GM19324 (cell line): ENCODE measurements at regions not wholly inside any gene's neighbourhood (a gene's known extent, or its start where the extent isn't known, plus 50 kb on each side); places are given as distances from the start of the nearest gene placed in this dataset.
"Not testable (repeated sequence)": the region's sequence is repeated elsewhere in the genome, so short reads cannot be mapped to it uniquely, and the experiment has no call there.

Source experiments
- ATAC-seq: cut with Tn5 transposase; IDR thresholded peaks from one replicate; pipeline ENCODE4 v1.9.1; 2021; ENCODE audit warnings: mild to moderate bottlenecking, moderate library complexity; ENCODE audit not compliant: unreplicated experiment, low FRiP score

- ATAC-seq, result no peak
These were observed 279.6 kb downstream of the NUAK1 start for GRCh38 chr12:105858981-105859710.

GRCh38 chr12:105860561-105861207 is 278.1 kb downstream of the NUAK1 start:
- ATAC-seq, result no peak

DNA sequence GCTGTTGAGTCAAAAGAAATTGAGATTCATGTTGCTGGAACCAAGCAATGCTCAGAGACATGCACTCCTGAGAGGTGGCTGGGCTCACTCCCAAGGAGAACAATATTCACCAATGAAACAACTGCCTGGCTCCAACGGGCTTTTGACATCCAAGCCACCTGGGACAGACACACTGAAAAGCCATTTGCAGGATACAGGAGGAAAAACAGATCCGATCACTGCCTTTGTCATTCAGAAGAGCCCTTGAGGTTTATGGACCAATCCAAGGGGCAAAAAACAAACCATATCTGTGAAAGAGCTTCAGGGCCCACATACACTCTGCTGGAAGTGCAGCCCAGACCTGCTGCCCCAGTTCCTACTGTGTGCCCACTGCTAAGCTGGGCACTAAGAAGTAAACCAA is 277.5 kb downstream of the NUAK1 start:
- ATAC-seq, result no peak

GRCh38 chr12:105862163-105862821 is 276.5 kb downstream of the NUAK1 start:
- no peak for ATAC-seq

GRCh38 chr12:105864316-105864715 is 274.4 kb downstream of the NUAK1 start:
- ATAC-seq, result no peak

DNA sequence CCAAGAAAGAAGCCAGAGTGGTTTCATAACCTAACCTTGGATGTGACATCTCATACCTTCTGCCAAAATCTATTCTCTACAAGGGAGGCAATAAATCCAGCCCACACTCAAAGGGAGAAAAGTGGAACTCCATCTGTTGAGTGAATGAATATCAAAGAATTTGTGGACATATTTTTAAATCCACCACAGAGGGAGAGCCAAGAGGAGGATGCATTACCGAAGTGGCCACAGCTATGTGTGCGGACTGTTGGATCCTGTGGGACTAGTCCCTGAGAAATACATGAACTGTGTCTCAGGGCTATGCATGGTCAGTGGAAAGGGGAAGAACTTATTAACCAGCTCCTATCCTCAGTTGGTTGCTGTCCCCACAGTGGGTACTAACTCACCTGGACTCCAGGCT is 273.9 kb downstream of the NUAK1 start:
- no peak for ATAC-seq

DNA sequence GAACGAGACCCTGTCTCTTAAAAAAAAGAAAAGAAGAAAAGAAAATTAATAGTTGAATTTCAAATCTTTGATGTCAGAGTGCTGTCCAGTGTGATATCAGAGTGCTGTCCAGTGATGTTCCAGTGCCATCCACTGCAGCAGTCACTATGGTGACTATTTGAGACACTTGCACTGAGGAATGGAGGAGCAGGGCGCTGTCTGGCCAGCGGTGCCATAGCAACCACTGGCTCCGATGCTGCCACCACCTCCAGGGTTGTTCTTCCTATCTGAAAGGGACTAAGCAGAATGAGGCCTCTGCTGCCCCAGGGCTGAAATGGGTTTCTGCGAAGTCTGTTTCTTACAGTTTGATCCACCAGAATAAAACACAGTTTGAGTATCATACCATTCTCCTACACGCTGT is 272.9 kb downstream of the NUAK1 start:
- ATAC-seq, result no peak

- ATAC-seq, result no peak
These were observed 264.6 kb downstream of the NUAK1 start for GRCh38 chr12:105874121-105874520.

- ATAC-seq, result no peak
These were observed 262.3 kb downstream of the NUAK1 start for GRCh38 chr12:105876396-105876927.

GRCh38 chr12:105878964-105879363 is 259.8 kb downstream of the NUAK1 start:
- no peak for ATAC-seq

DNA sequence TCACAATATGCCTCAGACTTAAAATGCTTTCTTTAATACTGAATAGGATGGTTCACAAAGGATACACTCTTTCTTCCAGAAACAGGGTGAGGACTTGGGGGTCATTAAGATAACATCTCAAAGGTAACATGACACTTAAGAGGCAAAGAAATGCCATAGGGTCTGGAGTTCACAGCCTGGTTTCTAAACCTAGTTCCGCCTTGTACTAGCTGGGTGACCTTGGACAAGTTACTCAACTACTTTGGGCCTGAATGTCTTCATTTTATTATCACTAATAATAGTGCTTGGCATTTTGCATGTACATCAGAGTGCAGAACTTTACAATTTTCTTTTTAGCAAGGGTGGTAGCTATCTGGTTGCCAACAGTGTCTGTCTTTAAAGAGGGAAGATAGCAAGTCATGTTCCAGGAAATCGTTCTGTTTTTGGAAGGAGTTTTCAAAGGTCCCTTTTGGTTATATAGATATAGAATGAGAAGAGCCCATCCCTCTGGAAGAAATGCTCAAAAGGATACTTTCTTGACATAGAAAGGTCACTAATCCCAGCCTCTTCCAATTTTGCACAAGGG is 257.8 kb downstream of the NUAK1 start:
- ATAC-seq, result no peak

- ATAC-seq, result no peak
These were observed 256.4 kb downstream of the NUAK1 start for GRCh38 chr12:105882404-105882803.

DNA sequence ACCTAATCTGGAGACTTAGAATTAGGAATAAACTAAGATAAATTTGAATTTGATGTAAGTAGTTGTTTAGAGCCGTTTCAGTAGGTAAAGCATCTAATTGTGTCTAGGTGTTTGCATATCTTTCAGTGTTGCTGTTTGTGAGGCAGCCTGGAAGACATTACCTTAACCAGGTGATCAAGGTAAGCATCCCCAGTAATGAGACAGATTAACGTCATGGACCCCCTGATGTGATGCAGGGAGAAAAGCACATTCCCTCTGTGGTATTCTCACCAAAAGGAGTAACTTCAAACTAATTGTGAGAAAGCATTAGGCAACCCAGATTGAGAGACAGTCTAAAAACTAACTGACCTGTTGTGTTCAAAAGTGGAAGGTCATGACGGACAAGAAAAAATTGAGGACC is 251.6 kb downstream of the NUAK1 start:
- no peak for ATAC-seq

GRCh38 chr12:105888696-105889095 is 250.1 kb downstream of the NUAK1 start:
- ATAC-seq, result no peak

DNA sequence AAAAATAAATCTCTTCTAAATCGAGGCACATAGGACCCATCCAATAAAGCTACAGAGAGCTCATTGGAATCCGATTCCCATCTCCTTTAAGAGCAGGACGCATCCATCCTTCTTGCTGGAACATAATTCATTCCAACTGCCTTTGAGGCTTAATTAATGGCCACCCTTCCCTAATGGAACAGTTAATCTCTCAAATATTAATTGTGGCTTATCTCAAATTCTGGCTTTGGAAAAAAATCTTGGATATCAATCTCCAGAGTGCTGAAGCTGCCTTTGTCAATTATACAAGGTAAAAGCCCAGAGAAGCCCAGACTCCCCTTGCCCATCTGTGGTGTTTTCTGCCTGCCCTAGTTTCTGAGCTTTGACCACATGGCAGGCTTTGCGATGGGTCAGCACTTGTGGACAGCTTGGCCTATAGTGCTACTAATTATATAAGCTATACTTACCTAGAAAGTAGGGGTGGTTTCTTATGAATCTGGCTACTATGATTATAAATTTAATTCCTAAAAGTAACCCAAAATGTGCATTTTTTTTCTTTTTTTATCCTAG is 246.3 kb downstream of the NUAK1 start:
- no peak for ATAC-seq

DNA sequence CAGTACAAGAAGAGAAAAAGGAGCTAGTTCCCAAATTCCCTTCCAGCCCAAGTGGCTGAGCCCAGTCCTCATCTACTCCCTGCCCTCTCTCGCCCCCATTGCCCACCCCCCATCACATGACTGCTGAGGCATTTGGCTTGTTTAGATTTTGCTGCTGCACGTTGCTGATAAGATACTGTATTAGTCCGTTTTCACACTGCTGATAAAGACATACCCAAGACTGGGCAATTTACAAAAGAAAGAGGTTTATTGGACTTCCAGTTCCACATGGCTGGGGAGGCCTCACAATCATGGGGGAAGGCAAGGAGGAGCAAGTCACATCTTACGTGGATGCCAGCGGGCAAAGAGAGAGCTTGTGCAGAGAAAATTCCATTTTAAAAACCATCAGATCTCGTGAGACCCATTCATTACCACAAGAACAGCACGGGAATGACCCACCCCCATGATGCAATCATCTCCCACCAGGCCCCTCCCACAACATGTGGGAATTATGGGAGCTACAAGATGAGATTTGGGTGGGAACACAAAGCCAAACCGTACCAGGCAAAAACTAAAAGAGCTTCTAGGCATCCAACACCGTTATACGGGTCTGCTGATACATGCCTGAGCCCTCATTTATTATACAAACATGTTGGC is 243.4 kb downstream of the NUAK1 start:
- ATAC-seq, result not testable (repeated sequence)

- no peak for ATAC-seq
These were observed 241.4 kb downstream of the NUAK1 start for GRCh38 chr12:105897311-105897725.

- ATAC-seq, result not testable (repeated sequence)
These were observed 240.5 kb downstream of the NUAK1 start for GRCh38 chr12:105898271-105898670.

GRCh38 chr12:105899589-105899988 is 239.2 kb downstream of the NUAK1 start:
- ATAC-seq, result no peak

- no peak for ATAC-seq
These were observed 232.2 kb downstream of the NUAK1 start for GRCh38 chr12:105906561-105906960.
